GM12878 (cell line): ENCODE measurements at regions not wholly inside any gene's neighbourhood (a gene's known extent, or its start where the extent isn't known, plus 50 kb on each side); places are given as distances from the start of the nearest gene placed in this dataset.

Experiments used
- EP300 ChIP-seq, 2 experiments: fragments of 150-350 bp in 1 of 2; IDR thresholded peaks; 2 replicates each; pipeline ENCODE4 v1.6.1; 2011 to 2012; ENCODE audit warnings: low read depth in 2 of 2, low read length in 2 of 2, borderline replicate concordance in 1 of 2, improper control_type of control experiment in 1 of 2, inconsistent platforms in 1 of 2; ENCODE audit not compliant: control insufficient read depth in 1 of 2
- STAT1 ChIP-seq: fragments of 450-650 bp; conservative IDR thresholded peaks from 2 replicates; pipeline ENCODE4 v1.6.1; 2014; ENCODE audit warnings: antibody characterized with exemption, mild to moderate bottlenecking
- TF ChIP-seq, protein P1 (sequence below), 3 experiments: IDR thresholded peaks in 2 of 3; conservative IDR thresholded peaks in 1 of 3; 2 replicates each; pipeline ENCODE4 v1.5.1; 2011; ENCODE audit warnings: low read depth in 3 of 3, low read length in 3 of 3, mild to moderate bottlenecking in 3 of 3, control low read depth in 2 of 3, moderate library complexity in 2 of 3, inconsistent platforms in 1 of 3, mixed read lengths in 1 of 3; ENCODE audit not compliant: control insufficient read depth in 2 of 3, insufficient read depth in 1 of 3; ENCODE audit errors: extremely low read depth in 1 of 3

DNA sequence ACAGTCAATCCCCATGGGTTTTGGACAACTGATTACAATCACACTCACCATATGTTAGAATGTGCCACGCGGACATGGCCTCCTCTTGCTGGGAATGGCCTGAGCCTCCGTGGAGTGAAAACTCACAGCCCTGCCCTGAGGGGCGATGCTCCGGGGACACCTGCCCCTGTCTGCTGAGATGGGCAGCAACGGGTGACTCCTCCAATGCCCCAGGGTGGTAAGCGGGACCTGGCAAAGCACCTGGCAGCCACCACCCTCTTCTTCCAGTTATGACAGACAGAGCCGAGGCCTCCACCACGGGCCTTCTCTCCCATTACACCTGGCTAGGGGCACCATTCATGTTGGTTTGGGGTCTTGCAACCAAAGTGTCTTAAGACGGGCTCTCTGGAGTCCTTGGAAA lies 94.9 kb upstream of the COL5A1 start:
- TF ChIP-seq EP300 (IDR thresholded peaks at IDR 0.05; ENCODE audit: borderline replicate concordance in 1 of 2, control insufficient read depth in 1 of 2, low read depth in 2 of 2, low read length in 2 of 2) (no peak), STAT1 (no peak)
- TF ChIP-seq, protein P1, sequence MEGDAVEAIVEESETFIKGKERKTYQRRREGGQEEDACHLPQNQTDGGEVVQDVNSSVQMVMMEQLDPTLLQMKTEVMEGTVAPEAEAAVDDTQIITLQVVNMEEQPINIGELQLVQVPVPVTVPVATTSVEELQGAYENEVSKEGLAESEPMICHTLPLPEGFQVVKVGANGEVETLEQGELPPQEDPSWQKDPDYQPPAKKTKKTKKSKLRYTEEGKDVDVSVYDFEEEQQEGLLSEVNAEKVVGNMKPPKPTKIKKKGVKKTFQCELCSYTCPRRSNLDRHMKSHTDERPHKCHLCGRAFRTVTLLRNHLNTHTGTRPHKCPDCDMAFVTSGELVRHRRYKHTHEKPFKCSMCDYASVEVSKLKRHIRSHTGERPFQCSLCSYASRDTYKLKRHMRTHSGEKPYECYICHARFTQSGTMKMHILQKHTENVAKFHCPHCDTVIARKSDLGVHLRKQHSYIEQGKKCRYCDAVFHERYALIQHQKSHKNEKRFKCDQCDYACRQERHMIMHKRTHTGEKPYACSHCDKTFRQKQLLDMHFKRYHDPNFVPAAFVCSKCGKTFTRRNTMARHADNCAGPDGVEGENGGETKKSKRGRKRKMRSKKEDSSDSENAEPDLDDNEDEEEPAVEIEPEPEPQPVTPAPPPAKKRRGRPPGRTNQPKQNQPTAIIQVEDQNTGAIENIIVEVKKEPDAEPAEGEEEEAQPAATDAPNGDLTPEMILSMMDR (IDR thresholded peaks at IDR 0.05 in 2 of 3, conservative IDR thresholded peaks at IDR 0.05 in 1 of 3; ENCODE audit: control insufficient read depth in 2 of 3, extremely low read depth in 1 of 3, insufficient read depth in 1 of 3, low read depth in 3 of 3, low read length in 3 of 3) = no peak
